Spleen (tissue), 11 donors: ENCODE measurements at regions not wholly inside any gene's neighbourhood (a gene's known extent, or its start where the extent isn't known, plus 50 kb on each side); places are given as distances from the start of the nearest gene placed in this dataset.

Source experiments
- DNase-seq: peaks from one replicate; pipeline ENCODE4 v3.0.0-alpha.2; 2020
- H3K27ac ChIP-seq, 8 donors: fragments of 200-600 bp; sonication (generic) in 7 of 8; 1 replicate in 4 of 8; 2 replicates in 4 of 8; pipeline versions ENCODE4 v1.5.0 to v1.8.0; 2016 to 2021; ENCODE audit warnings: inconsistent platforms in 4 of 8, mild to moderate bottlenecking in 4 of 8, moderate library complexity in 1 of 8
- H3K27me3 ChIP-seq, 7 donors: fragments of 200-600 bp; sonication (generic) in 6 of 7; replicated peaks in 1 of 7; 1 replicate in 4 of 7; 2 replicates in 3 of 7; pipeline versions ENCODE4 v1.5.0 to v1.8.0; 2016 to 2021; ENCODE audit warnings: inconsistent platforms in 3 of 7, mild to moderate bottlenecking in 1 of 7
- H3K36me3 ChIP-seq, 6 donors: fragments of 200-600 bp; sonication (generic) in 5 of 6; 1 replicate in 4 of 6; 2 replicates in 2 of 6; pipeline versions ENCODE4 v1.5.0 to v1.8.0; 2016 to 2021; ENCODE audit warnings: inconsistent platforms in 2 of 6
- H3K4me1 ChIP-seq, 6 donors: fragments of 200-600 bp; sonication (generic) in 5 of 6; 1 replicate in 3 of 6; 2 replicates in 3 of 6; pipeline versions ENCODE4 v1.5.0 to v1.8.0; 2016 to 2021; ENCODE audit warnings: inconsistent platforms in 3 of 6
- H3K4me3 ChIP-seq, 8 donors: fragments of 200-600 bp; sonication (generic) in 7 of 8; 1 replicate in 4 of 8; 2 replicates in 4 of 8; pipeline versions ENCODE4 v1.5.0 to v1.8.0; 2016 to 2021; ENCODE audit warnings: inconsistent platforms in 4 of 8, mild to moderate bottlenecking in 4 of 8, moderate library complexity in 2 of 8
- H3K9me3 ChIP-seq, 8 donors: fragments of 200-600 bp; sonication (generic) in 7 of 8; 1 replicate in 4 of 8; 2 replicates in 4 of 8; pipeline versions ENCODE4 v1.5.0 to v1.8.0; 2016 to 2021; ENCODE audit warnings: inconsistent platforms in 4 of 8
- POLR2A ChIP-seq, 3 donors: fragments of 450-650 bp; IDR thresholded peaks; one replicate each; pipeline ENCODE4 v1.5.1; 2017; ENCODE audit warnings: antibody characterized with exemption in 3 of 3, mild to moderate bottlenecking in 1 of 3
- POLR2AphosphoS5 ChIP-seq, 3 donors: sonication (generic); formaldehyde crosslinking; IDR thresholded peaks; one replicate each; pipeline ENCODE4 v1.5.1; 2017; ENCODE audit warnings: antibody characterized with exemption in 3 of 3
- WGBS, 5 donors: extraction: QIAGEN DNeasy Blood & Tissue Kit in 3 of 5; methylation state at CpG; one replicate each; pipeline versions ENCODE4 v1.1.5 to v1.1.7; 2013 to 2018; 5-methylcytosine and 5-hydroxymethylcytosine counted together
- intact Hi-C: fragments of 100-400 bp; cut with DNase I; formaldehyde crosslinking; loops from one replicate; pipeline ENCODE4 v1.15.0; 2023; ENCODE audit warnings: low total_unique reads
- TF ChIP-seq, protein P1 (sequence below), 11 experiments: fragments of 200-600 bp in 7 of 11; fragments of 450-650 bp in 4 of 11; sonication (generic) in 4 of 11; IDR thresholded peaks in 8 of 11; conservative IDR thresholded peaks in 3 of 11; 1 replicate in 7 of 11; 2 replicates in 4 of 11; pipeline versions ENCODE4 v1.4.0 to v1.8.0; 2016 to 2021; ENCODE audit warnings: antibody characterized with exemption in 11 of 11, inconsistent platforms in 4 of 11, mild to moderate bottlenecking in 1 of 11
- donor health status: healthy with polysubstance abuse.
- donor health status: DM: no; HTN: no; CAD: no; lungs with moderate emphysema.
- donor health status: DM: no; HTN: no; CAD: no.
- donor health status: Bipolar disorder and iron deficiency.
- donor health status: healthy.
- donor health status: DM: no; HTN: no; CAD: no.
- donor health status: DM: yes; HTN: yes; CAD: no.

GRCh38 chr11:134923441-134923840, 511.4 kb upstream of the B3GAT1 start:
- TF ChIP-seq POLR2AphosphoS5 (IDR thresholded peaks at IDR 0.05) (no peak), POLR2A (IDR thresholded peaks at IDR 0.05) (no peak)
- TF ChIP-seq, protein P1, sequence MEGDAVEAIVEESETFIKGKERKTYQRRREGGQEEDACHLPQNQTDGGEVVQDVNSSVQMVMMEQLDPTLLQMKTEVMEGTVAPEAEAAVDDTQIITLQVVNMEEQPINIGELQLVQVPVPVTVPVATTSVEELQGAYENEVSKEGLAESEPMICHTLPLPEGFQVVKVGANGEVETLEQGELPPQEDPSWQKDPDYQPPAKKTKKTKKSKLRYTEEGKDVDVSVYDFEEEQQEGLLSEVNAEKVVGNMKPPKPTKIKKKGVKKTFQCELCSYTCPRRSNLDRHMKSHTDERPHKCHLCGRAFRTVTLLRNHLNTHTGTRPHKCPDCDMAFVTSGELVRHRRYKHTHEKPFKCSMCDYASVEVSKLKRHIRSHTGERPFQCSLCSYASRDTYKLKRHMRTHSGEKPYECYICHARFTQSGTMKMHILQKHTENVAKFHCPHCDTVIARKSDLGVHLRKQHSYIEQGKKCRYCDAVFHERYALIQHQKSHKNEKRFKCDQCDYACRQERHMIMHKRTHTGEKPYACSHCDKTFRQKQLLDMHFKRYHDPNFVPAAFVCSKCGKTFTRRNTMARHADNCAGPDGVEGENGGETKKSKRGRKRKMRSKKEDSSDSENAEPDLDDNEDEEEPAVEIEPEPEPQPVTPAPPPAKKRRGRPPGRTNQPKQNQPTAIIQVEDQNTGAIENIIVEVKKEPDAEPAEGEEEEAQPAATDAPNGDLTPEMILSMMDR (IDR thresholded peaks at IDR 0.05 in 8 of 11, conservative IDR thresholded peaks at IDR 0.05 in 3 of 11), result no peak
- no peak for DNase-seq
- Histone ChIP-seq H3K27ac (no peak overlapping the region), H3K4me1 (no peaks in the 10 kb centered on the region), H3K27me3 (peaks cover 0 to 31% (median 0%) of the 10 kb centered on the region in 7 donors), H3K9me3 (no peaks in the 10 kb centered on the region), H3K4me3 (no peak overlapping the region), H3K36me3 (no peaks in the 10 kb centered on the region)
- intact Hi-C loops, result no loop called here
- 78 to 87% (median 79%) methylated on average over 7 of the region's 7 CpGs for WGBS, 5 donors

GRCh38 chr11:134921938-134922337, 509.9 kb upstream of the B3GAT1 start:
- no peak overlapping the region for H3K27ac ChIP-seq
- TF ChIP-seq POLR2AphosphoS5 (IDR thresholded peaks at IDR 0.05) (no peak), POLR2A (IDR thresholded peaks at IDR 0.05) (no peak)
- TF ChIP-seq, protein P1 (IDR thresholded peaks at IDR 0.05 in 8 of 11, conservative IDR thresholded peaks at IDR 0.05 in 3 of 11), result no peak
- no peak overlapping the region for H3K4me3 ChIP-seq
- H3K9me3 ChIP-seq, result no peaks in the 10 kb centered on the region
- H3K4me1 ChIP-seq, result no peaks in the 10 kb centered on the region
- H3K36me3 ChIP-seq, result no peaks in the 10 kb centered on the region
- intact Hi-C loops, result no loop called here
- 57 to 67% (median 59%) methylated on average over 3 of the region's 3 CpGs for WGBS, 5 donors
- peaks cover 0 to 31% (median 0%) of the 10 kb centered on the region in 7 donors for H3K27me3 ChIP-seq
- no peak for DNase-seq

DNA sequence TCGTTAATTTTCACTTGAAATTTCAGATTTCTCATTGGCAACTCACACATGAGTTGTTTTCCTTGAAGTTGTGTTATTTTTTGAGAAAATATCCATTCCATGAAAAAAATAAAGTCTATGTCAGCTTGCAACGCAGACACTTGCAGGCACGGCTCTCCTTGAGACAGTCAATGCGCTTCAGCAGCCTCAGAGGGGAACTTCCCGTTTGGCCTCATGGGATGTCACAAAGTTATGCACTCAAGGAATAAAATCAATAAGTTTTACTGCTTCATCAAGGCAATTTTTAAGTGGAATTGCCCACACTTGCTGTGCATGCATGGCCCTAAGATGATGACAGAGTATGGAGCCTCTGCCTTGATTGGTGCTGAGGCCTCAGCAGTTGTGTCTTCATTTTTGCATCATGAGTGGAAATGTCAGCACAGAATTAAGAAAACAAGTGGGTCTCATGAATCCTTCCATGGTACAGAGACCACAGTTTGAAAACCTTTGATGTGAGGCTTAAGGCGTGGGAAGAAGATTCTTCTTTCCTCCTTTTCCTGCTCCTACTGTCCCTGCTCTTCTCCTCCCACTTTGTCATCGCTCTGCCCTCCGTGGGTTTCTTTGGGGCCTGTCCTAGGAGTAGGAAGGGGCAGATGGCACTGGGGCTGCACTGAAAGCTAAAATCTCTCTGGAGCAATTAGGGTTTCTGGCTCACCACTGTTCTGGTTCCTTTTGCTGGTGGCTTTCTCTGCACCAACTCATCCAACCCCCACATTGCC, 509.0 kb upstream of the B3GAT1 start:
- H3K27ac ChIP-seq, result no peak overlapping the region
- WGBS, 5 donors, result 71 to 77% (median 76%) methylated on average over 8 of the region's 8 CpGs
- DNase-seq, result no peak
- no peaks in the 10 kb centered on the region for H3K9me3 ChIP-seq
- TF ChIP-seq POLR2A (IDR thresholded peaks at IDR 0.05), result no peak
- TF ChIP-seq, protein P1 (IDR thresholded peaks at IDR 0.05 in 8 of 11, conservative IDR thresholded peaks at IDR 0.05 in 3 of 11), result no peak
- TF ChIP-seq POLR2AphosphoS5 (IDR thresholded peaks at IDR 0.05), result no peak
- H3K36me3 ChIP-seq, result no peaks in the 10 kb centered on the region
- H3K27me3 ChIP-seq, result peaks cover 0 to 36% (median 0%) of the 10 kb centered on the region in 7 donors
- no peak overlapping the region for H3K4me3 ChIP-seq
- no peaks in the 10 kb centered on the region for H3K4me1 ChIP-seq
- intact Hi-C loops, result no loop called here

- WGBS, 5 donors, result 70 to 80% (median 77%) methylated on average over 9 of the region's 9 CpGs
These were observed 504.6 kb upstream of the B3GAT1 start for GRCh38 chr11:134916421-134917213.

More at GRCh38 chr11:134916421-134917213, 504.6 kb upstream of the B3GAT1 start:
- Histone ChIP-seq H3K27ac (no peak overlapping the region), H3K4me3 (no peak overlapping the region), H3K9me3 (no peaks in the 10 kb centered on the region), H3K27me3 (peaks cover 0 to 37% (median 0%) of the 10 kb centered on the region in 7 donors), H3K36me3 (no peaks in the 10 kb centered on the region), H3K4me1 (no peaks in the 10 kb centered on the region)
- intact Hi-C loops, result no loop called here
- no peak for DNase-seq
- TF ChIP-seq, protein P1 (IDR thresholded peaks at IDR 0.05 in 8 of 11, conservative IDR thresholded peaks at IDR 0.05 in 3 of 11), result no peak
- TF ChIP-seq POLR2A (IDR thresholded peaks at IDR 0.05), result no peak
